ENCODE measurements at regions not wholly inside any gene's neighbourhood (a gene's known extent, or its start where the extent isn't known, plus 50 kb on each side); places are given as distances from the start of the nearest gene placed in this dataset.

- H3K9me3 ChIP-seq (ENCODE audit: low read length): peaks cover 4% of the 10 kb centered on the region
- H3K9ac ChIP-seq (ENCODE audit: low read length): no peak overlapping the region
- H3K4me3 ChIP-seq (ENCODE audit: low read depth in 1 of 2, low read length in 2 of 2): no peak overlapping the region
- H3K36me3 ChIP-seq (ENCODE audit: insufficient read depth, low read length): no peaks in the 10 kb centered on the region
- no peak overlapping the region for H3K27ac ChIP-seq (ENCODE audit: low read depth, low read length)
- no peaks in the 10 kb centered on the region for H3K27me3 ChIP-seq (ENCODE audit: control insufficient read depth in 1 of 2, insufficient read depth in 2 of 2, low read length in 2 of 2)
- H3K4me1 ChIP-seq (ENCODE audit: insufficient read depth, low read length): no peaks in the 10 kb centered on the region
Observed at GRCh38 chr2:2912293-2912692, 465.3 kb downstream of the EIPR1 start.

DNA sequence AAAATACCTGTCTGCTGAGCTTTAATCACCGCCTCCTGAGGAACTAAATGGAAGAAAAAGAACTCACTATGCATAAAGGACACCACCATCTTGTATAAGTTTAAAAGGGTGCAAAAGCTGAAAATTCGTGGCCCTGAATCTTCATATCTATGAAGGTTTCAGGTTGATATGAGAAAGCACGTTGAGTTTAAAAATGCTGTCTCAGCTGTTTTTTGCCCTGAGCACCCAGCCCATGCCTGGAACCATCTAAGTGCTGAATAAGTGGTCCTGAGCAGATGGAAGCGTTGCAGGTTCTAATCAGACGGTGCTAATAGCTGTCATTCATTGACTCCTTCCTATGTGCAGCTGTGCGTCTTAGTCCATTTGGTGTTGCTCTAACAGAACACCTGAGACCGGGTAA, 467.4 kb downstream of the EIPR1 start:
- Histone ChIP-seq H3K27me3 (ENCODE audit: control insufficient read depth in 1 of 2, insufficient read depth in 2 of 2, low read length in 2 of 2) (no peaks in the 10 kb centered on the region), H3K9me3 (ENCODE audit: low read length) (peaks cover 4% of the 10 kb centered on the region), H3K27ac (ENCODE audit: low read depth, low read length) (no peak overlapping the region), H3K36me3 (ENCODE audit: insufficient read depth, low read length) (no peaks in the 10 kb centered on the region), H3K4me1 (ENCODE audit: insufficient read depth, low read length) (no peaks in the 10 kb centered on the region), H3K9ac (ENCODE audit: low read length) (no peak overlapping the region), H3K4me3 (ENCODE audit: low read depth in 1 of 2, low read length in 2 of 2) (no peak overlapping the region)

DNA sequence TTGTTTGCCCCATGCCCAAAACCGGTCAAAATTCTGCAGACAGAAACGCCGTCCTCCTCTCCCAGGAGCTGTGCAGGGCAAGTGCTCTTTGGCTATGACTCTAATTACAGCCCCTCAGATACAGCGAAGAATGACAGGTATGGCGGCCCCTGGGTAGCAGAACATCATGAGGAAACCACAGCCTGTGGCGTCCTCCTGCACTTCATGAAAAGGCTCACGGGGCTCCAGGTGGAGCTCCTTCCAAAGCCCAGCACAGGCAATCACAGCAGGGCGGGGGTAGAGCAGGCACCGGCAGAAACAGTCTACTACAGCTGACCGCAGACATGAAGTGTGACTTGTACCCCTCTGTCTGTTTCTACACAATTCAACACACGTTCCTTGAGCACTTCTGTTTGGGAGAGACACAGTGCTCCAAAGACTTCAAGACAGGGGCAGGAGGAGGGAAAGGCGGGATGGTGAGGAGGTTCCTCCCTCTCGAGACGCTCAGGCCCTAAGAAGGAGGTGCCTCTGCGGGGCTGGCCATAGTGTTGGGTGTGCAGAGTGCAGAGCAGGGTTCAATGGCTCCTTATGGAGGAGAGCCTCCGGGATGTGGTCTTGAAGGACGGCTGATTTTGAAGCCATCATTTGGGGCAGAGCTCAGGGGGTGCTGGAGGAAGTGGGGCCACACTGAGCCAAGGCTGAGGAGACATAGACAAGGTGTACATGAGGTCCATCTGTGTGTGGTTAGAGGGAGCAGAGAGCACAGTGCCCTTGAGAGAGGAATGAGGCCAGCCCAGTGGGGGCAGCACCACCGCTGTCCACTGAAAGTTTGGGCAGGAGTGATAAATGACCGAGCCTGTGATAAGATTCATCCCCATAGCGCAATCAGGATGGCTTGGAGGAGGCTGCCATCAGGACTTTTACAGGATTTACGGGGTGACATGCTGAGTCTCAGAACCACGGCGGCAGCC, 468.3 kb downstream of the EIPR1 start:
- Histone ChIP-seq H3K36me3 (ENCODE audit: insufficient read depth, low read length) (no peaks in the 10 kb centered on the region), H3K9ac (ENCODE audit: low read length) (no peak overlapping the region), H3K4me3 (ENCODE audit: low read depth in 1 of 2, low read length in 2 of 2) (no peak overlapping the region), H3K27me3 (ENCODE audit: control insufficient read depth in 1 of 2, insufficient read depth in 2 of 2, low read length in 2 of 2) (no peaks in the 10 kb centered on the region), H3K27ac (ENCODE audit: low read depth, low read length) (no peak overlapping the region), H3K9me3 (ENCODE audit: low read length) (no peaks in the 10 kb centered on the region), H3K4me1 (ENCODE audit: insufficient read depth, low read length) (no peaks in the 10 kb centered on the region)

- Histone ChIP-seq H3K9me3 (ENCODE audit: low read length) (no peaks in the 10 kb centered on the region), H3K27ac (ENCODE audit: low read depth, low read length) (no peak overlapping the region), H3K4me1 (ENCODE audit: insufficient read depth, low read length) (no peaks in the 10 kb centered on the region), H3K4me3 (ENCODE audit: low read depth in 1 of 2, low read length in 2 of 2) (no peak overlapping the region), H3K36me3 (ENCODE audit: insufficient read depth, low read length) (no peaks in the 10 kb centered on the region), H3K9ac (ENCODE audit: low read length) (no peak overlapping the region), H3K27me3 (ENCODE audit: control insufficient read depth in 1 of 2, insufficient read depth in 2 of 2, low read length in 2 of 2) (no peaks in the 10 kb centered on the region)
Observed at GRCh38 chr2:2906091-2906490, 471.5 kb downstream of the EIPR1 start.

GRCh38 chr2:2904721-2905350, 472.8 kb downstream of the EIPR1 start:
- no peak overlapping the region for H3K9ac ChIP-seq (ENCODE audit: low read length)
- H3K4me3 ChIP-seq (ENCODE audit: low read depth in 1 of 2, low read length in 2 of 2): no peak overlapping the region
- no peak overlapping the region for H3K27ac ChIP-seq (ENCODE audit: low read depth, low read length)
- no peaks in the 10 kb centered on the region for H3K4me1 ChIP-seq (ENCODE audit: insufficient read depth, low read length)
- no peaks in the 10 kb centered on the region for H3K9me3 ChIP-seq (ENCODE audit: low read length)
- H3K36me3 ChIP-seq (ENCODE audit: insufficient read depth, low read length): no peaks in the 10 kb centered on the region
- H3K27me3 ChIP-seq (ENCODE audit: control insufficient read depth in 1 of 2, insufficient read depth in 2 of 2, low read length in 2 of 2): no peaks in the 10 kb centered on the region

DNA sequence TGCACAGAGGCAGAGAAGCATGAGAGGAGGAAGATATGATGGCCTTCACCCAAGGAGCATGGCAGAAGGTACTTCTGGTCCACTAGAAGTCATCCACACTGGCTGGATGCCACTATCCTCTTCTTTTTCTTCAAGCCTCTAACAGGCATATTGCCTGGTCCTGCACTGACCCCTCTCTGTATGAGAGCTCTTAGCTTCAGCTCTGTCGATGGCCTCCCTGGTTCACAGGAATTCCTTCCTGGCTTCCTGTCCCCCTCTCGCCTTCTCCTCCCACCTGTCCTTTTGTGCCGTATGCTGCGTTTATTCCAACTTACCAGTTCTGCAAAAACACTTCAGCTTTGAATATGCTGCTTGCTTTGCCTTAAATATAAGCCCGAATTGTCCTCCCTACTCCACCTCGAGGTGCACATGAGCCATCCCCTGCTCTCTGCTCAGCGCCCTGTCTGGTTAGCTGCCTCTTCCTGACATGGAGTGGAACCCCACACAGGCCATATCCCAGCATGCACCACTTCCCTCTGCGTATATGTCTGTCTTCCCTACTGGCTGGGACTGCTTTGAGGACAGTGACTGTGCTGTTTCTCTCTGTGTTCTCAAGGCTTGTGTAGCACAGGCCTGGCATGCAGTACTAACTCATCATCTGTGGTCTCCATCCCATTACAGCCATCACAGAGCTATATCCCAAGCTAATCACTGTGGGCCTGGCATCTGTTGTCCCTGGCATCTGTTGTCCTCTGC, 474.9 kb downstream of the EIPR1 start:
- Histone ChIP-seq H3K27me3 (ENCODE audit: control insufficient read depth in 1 of 2, insufficient read depth in 2 of 2, low read length in 2 of 2) (no peaks in the 10 kb centered on the region), H3K4me3 (ENCODE audit: low read depth in 1 of 2, low read length in 2 of 2) (no peak overlapping the region), H3K9ac (ENCODE audit: low read length) (no peak overlapping the region), H3K27ac (ENCODE audit: low read depth, low read length) (no peak overlapping the region), H3K4me1 (ENCODE audit: insufficient read depth, low read length) (no peaks in the 10 kb centered on the region), H3K9me3 (ENCODE audit: low read length) (no peaks in the 10 kb centered on the region), H3K36me3 (ENCODE audit: insufficient read depth, low read length) (no peaks in the 10 kb centered on the region)

- Histone ChIP-seq H3K36me3 (ENCODE audit: insufficient read depth, low read length) (no peaks in the 10 kb centered on the region), H3K27me3 (ENCODE audit: control insufficient read depth in 1 of 2, insufficient read depth in 2 of 2, low read length in 2 of 2) (no peaks in the 10 kb centered on the region), H3K4me3 (ENCODE audit: low read depth in 1 of 2, low read length in 2 of 2) (no peak overlapping the region), H3K4me1 (ENCODE audit: insufficient read depth, low read length) (no peaks in the 10 kb centered on the region), H3K9me3 (ENCODE audit: low read length) (no peaks in the 10 kb centered on the region), H3K27ac (ENCODE audit: low read depth, low read length) (no peak overlapping the region), H3K9ac (ENCODE audit: low read length) (no peak overlapping the region)
Observed at GRCh38 chr2:2901384-2902345, 476.0 kb downstream of the EIPR1 start.

DNA sequence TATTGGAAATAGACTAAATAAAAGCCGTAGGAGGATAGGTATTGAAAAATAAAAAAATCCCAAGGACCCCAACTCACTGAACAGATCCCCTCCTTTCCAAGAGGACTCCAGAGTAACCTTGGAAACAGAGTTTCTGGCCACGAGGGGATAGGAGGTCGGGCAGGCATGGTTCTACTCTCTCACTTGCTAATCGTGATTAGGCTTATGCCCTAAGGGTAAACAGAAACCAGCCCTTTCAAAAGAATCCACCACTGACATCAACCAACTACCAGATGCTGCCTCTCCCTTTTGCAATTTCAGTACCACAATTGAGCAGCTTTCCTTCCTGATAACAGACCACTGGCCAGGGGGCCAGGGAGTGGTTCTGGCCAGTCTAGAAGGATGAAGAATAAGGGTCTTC, 477.8 kb downstream of the EIPR1 start:
- H3K27ac ChIP-seq (ENCODE audit: low read depth, low read length): no peak overlapping the region
- no peaks in the 10 kb centered on the region for H3K27me3 ChIP-seq (ENCODE audit: control insufficient read depth in 1 of 2, insufficient read depth in 2 of 2, low read length in 2 of 2)
- no peak overlapping the region for H3K4me3 ChIP-seq (ENCODE audit: low read depth in 1 of 2, low read length in 2 of 2)
- H3K9me3 ChIP-seq (ENCODE audit: low read length): no peaks in the 10 kb centered on the region
- H3K4me1 ChIP-seq (ENCODE audit: insufficient read depth, low read length): no peaks in the 10 kb centered on the region
- H3K9ac ChIP-seq (ENCODE audit: low read length): no peak overlapping the region
- H3K36me3 ChIP-seq (ENCODE audit: insufficient read depth, low read length): no peaks in the 10 kb centered on the region

DNA sequence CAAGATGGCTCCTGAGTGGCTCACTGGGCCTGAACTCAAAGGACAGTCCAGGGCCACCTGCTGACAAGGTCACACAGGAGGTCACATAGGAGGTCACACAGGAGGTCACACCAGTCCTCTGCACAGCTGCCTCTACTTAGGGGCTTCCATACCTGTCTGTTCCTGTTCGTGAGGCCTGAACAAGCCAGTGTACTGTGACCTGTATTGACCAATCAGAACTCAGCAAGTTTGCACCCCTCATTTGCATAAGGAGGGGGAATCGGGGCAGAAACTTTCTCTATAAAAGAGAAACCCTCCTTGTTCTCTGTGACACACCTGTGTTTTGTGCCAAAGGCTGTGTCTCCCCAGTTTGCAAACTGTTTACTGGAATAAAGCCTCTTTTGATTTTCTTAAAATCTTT, 478.9 kb downstream of the EIPR1 start:
- H3K9ac ChIP-seq (ENCODE audit: low read length): no peak overlapping the region
- H3K27ac ChIP-seq (ENCODE audit: low read depth, low read length): no peak overlapping the region
- H3K9me3 ChIP-seq (ENCODE audit: low read length): no peaks in the 10 kb centered on the region
- no peaks in the 10 kb centered on the region for H3K27me3 ChIP-seq (ENCODE audit: control insufficient read depth in 1 of 2, insufficient read depth in 2 of 2, low read length in 2 of 2)
- no peak overlapping the region for H3K4me3 ChIP-seq (ENCODE audit: low read depth in 1 of 2, low read length in 2 of 2)
- H3K4me1 ChIP-seq (ENCODE audit: insufficient read depth, low read length): no peaks in the 10 kb centered on the region
- H3K36me3 ChIP-seq (ENCODE audit: insufficient read depth, low read length): no peaks in the 10 kb centered on the region

DNA sequence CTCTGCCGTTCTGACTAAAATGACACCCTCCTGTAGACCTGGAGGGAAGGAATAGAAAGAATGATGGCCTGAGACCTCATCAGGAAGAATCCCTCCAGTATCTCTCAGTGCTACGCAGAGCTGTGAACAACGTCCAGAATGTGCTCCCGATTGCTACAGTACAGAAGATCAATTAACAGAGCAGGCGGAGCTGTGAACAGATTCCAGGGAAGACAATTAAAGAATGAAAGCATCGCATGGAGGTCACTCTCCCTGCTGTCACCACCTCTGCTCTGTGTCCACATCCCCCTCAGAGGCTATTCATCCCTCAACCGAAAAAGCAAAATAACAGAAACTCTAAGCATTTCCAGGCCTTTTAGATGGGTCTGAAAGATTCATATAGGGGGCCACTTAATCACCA, 481.0 kb downstream of the EIPR1 start:
- no peak overlapping the region for H3K27ac ChIP-seq (ENCODE audit: low read depth, low read length)
- H3K4me1 ChIP-seq (ENCODE audit: insufficient read depth, low read length): no peaks in the 10 kb centered on the region
- H3K9me3 ChIP-seq (ENCODE audit: low read length): no peaks in the 10 kb centered on the region
- no peak overlapping the region for H3K9ac ChIP-seq (ENCODE audit: low read length)
- no peaks in the 10 kb centered on the region for H3K36me3 ChIP-seq (ENCODE audit: insufficient read depth, low read length)
- no peaks in the 10 kb centered on the region for H3K27me3 ChIP-seq (ENCODE audit: control insufficient read depth in 1 of 2, insufficient read depth in 2 of 2, low read length in 2 of 2)
- no peak overlapping the region for H3K4me3 ChIP-seq (ENCODE audit: low read depth in 1 of 2, low read length in 2 of 2)

GRCh38 chr2:2896011-2896410, 481.6 kb downstream of the EIPR1 start:
- Histone ChIP-seq H3K9ac (ENCODE audit: low read length) (no peak overlapping the region), H3K4me1 (ENCODE audit: insufficient read depth, low read length) (no peaks in the 10 kb centered on the region), H3K27me3 (ENCODE audit: control insufficient read depth in 1 of 2, insufficient read depth in 2 of 2, low read length in 2 of 2) (no peaks in the 10 kb centered on the region), H3K4me3 (ENCODE audit: low read depth in 1 of 2, low read length in 2 of 2) (no peak overlapping the region), H3K36me3 (ENCODE audit: insufficient read depth, low read length) (no peaks in the 10 kb centered on the region), H3K27ac (ENCODE audit: low read depth, low read length) (no peak overlapping the region), H3K9me3 (ENCODE audit: low read length) (no peaks in the 10 kb centered on the region)

Data from muscle layer of colon (tissue), 2 donors.